NCI-H1105 treated with DMSO at 0.1 percent for 48 hours (cell line): ENCODE measurements at regions not wholly inside any gene's neighbourhood (a gene's known extent, or its start where the extent isn't known, plus 50 kb on each side); places are given as distances from the start of the nearest gene placed in this dataset.
"Not testable (repeated sequence)": the region's sequence is repeated elsewhere in the genome, so short reads cannot be mapped to it uniquely, and the experiment has no call there.

Experiments used
- DNase-seq: peaks from one replicate; lab custom pipeline; 2025; lab: John Stamatoyannopoulos, UW

DNA sequence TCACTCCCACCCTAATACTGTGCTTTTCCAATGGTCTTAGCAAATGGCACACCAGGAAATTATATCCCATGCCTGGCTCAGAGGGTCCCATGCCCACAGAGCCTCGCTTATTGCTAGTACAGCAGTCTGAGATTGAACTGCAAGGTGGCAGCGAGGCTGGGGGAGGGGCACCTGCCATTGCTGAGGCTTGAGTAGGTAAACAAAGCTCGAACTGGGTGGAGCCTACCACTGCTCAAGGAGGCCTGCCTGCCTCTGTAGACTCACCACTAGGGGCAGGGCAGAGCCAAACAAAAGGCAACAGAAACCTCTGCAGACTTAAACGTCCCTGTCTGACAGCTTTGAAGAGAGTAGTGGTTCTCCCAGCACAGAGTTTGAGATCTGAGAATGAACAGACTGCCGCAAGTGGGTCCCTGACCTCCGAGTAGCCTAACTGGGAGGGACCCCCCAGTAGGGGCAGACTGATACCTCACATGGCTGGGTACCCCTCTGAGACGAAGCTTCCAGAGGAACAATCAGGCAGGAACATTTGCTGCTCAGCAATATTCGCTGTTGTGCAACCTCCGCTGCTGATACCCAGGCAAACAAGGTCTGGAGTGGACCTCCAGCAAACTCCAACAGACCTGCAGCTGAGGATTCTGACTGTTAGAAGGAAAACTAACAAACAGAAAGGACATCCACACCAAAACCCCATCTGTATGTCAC lies 150.7 kb upstream of the FOXA2 start:
- DNase-seq, result not testable (repeated sequence)

GRCh38 chr20:22740829-22741228 lies 156.5 kb upstream of the FOXA2 start:
- no peak for DNase-seq

- DNase-seq, result no peak
These were observed 160.2 kb upstream of the FOXA2 start for GRCh38 chr20:22744341-22745193.

DNA sequence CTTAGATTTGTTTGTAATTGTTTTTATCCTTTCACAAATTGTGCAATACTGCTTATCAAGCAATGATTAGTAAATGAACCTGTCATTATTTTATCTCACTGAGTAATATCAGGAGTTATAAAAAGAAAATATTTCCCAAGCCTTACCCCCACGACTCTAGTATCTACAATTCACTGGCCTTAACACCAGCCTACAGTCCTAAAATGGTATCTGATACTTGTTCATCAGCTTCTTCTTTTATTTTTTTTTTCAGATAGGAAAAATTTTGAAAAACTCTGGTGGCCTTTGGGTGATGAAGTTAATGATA lies 160.8 kb upstream of the FOXA2 start:
- DNase-seq, result no peak

DNA sequence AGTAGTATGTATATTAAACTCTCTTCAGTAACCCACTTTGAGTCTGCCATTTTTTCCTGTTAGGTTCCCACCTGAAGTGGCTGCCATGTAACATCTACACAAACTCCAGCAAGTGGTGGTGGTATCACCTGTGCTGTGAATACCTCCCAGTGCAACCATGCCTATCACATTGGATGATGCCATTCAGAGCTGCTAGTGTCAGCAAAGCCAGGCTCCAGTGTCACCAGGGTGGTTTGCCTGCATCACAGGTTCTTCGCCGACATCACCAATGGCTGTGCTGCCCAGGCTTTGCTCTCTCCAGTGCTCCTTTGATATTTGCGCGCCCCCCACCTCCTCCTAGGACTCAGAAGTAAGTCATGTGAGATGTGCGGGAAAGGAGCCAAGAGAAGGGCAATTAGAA lies 162.6 kb upstream of the FOXA2 start:
- DNase-seq, result no peak

- no peak for DNase-seq
These were observed 168.0 kb upstream of the FOXA2 start for GRCh38 chr20:22752324-22752723.

GRCh38 chr20:22757424-22758183 lies 173.2 kb upstream of the FOXA2 start:
- DNase-seq, result no peak

- DNase-seq, result no peak
These were observed 174.4 kb upstream of the FOXA2 start for GRCh38 chr20:22758815-22759214.

GRCh38 chr20:22762576-22763256 lies 178.3 kb upstream of the FOXA2 start:
- DNase-seq, result no peak

- no peak for DNase-seq
These were observed 179.0 kb upstream of the FOXA2 start for GRCh38 chr20:22763257-22763906.

GRCh38 chr20:22768266-22769178 lies 184.2 kb upstream of the FOXA2 start:
- DNase-seq, result no peak

GRCh38 chr20:22770241-22770800 lies 185.9 kb upstream of the FOXA2 start:
- DNase-seq, result no peak

- DNase-seq, result no peak
These were observed 187.3 kb upstream of the FOXA2 start for GRCh38 chr20:22771706-22772105.

DNA sequence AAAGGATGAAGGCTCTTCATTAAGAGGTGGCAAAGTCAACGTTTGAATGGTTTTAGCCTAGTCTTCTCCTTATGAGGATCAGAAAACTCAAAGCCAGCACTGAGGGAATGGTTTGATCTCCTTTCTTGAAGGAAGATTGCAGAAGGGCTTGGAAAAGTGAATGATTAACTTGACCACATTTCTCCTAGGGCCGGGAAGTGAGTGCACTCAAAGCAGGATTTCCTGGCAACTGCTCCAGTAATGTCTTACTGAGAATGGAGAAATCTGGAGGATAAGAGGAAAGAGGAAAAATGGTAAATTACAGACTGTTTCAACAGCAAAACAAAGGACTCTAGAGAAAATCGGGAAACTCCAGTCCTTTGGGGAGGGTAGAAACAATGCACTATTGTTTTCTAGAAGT lies 189.0 kb upstream of the FOXA2 start:
- no peak for DNase-seq

GRCh38 chr20:22775256-22775655 lies 190.9 kb upstream of the FOXA2 start:
- no peak for DNase-seq

GRCh38 chr20:22775671-22776139 lies 191.3 kb upstream of the FOXA2 start:
- DNase-seq, result no peak

DNA sequence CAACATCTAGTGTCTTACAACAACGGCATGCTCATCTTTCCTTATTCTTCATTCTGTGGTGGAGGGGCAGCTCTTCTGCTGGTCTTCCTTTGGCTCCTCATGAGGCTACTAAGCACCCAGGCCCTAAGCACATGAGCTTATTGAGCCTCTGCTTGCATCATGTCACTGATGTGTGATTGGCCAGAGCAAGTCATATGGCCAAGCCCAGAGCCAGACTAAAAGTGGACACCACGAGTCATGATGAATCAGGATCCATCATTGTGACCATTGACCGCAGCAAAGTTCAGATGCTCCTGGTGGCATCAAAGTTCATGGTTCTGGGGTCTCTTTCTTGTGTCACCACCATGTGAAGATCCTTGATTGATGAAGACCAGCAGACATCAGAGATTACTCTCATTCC lies 192.0 kb upstream of the FOXA2 start:
- no peak for DNase-seq

GRCh38 chr20:22779878-22780277 lies 195.5 kb upstream of the FOXA2 start:
- DNase-seq, result no peak

- DNase-seq, result no peak
These were observed 197.5 kb upstream of the FOXA2 start for GRCh38 chr20:22781869-22782268.

DNA sequence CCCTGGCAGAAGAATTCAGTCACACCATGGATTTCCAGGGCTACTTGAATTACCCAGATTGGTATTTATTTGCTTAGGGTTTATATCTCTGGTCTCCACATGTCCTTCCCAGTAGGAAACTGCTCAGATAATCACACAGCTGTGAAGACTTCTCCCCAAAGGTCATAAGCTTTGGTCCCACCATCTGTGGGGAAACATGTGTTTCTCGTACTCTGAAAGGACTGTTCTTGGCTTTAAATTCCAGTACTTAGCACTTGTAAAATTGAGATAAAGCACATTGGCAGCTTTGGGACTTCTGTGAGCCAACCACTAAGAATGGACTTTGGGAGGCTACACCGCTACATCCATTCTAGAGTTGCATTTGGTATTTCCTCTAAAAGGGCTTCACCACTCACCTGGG lies 205.3 kb upstream of the FOXA2 start:
- DNase-seq, result no peak
